ENCODE measurements at regions not wholly inside any gene's neighbourhood (a gene's known extent, or its start where the extent isn't known, plus 50 kb on each side); places are given as distances from the start of the nearest gene placed in this dataset. TPM values are rescaled to one million over a fixed set of nuclear protein-coding genes. Genes with fewer than 3 reads are reported as not detected.

- no peak overlapping the region for H3K4me3 ChIP-seq (ENCODE audit: low read depth, low read length)
- peak; percentile 72 for DNase-seq (ENCODE audit: low read depth)
- no peak for TF ChIP-seq CTCF (IDR thresholded peaks at IDR 0.05; ENCODE audit: insufficient read depth, low read depth, low read length)
These were observed 53.6 kb upstream of the PKDCC start for GRCh38 chr2:41994233-41994637.

- DNase-seq (ENCODE audit: low read depth) = no peak
- no peak for TF ChIP-seq CTCF (IDR thresholded peaks at IDR 0.05; ENCODE audit: insufficient read depth, low read depth, low read length)
- H3K4me3 ChIP-seq (ENCODE audit: low read depth, low read length) = no peak overlapping the region
These were observed 53.2 kb upstream of the PKDCC start for GRCh38 chr2:41994661-41995060.

GRCh38 chr2:41997561-41997960, 50.3 kb upstream of the PKDCC start:
- DNase-seq (ENCODE audit: low read depth) = no peak
- H3K4me3 ChIP-seq (ENCODE audit: low read depth, low read length) = no peak overlapping the region
- TF ChIP-seq CTCF (IDR thresholded peaks at IDR 0.05; ENCODE audit: insufficient read depth, low read depth, low read length) = no peak

Small RNAs in the stretch of these regions (small RNA-seq; reads per million reads assigned to genes)
- gene RF00019 (not detected), gene RNU4-63P (not detected)

All from fibroblast of villous mesenchyme (primary cell).